ENCODE measurements at regions not wholly inside any gene's neighbourhood (a gene's known extent, or its start where the extent isn't known, plus 50 kb on each side); places are given as distances from the start of the nearest gene placed in this dataset.

DNA sequence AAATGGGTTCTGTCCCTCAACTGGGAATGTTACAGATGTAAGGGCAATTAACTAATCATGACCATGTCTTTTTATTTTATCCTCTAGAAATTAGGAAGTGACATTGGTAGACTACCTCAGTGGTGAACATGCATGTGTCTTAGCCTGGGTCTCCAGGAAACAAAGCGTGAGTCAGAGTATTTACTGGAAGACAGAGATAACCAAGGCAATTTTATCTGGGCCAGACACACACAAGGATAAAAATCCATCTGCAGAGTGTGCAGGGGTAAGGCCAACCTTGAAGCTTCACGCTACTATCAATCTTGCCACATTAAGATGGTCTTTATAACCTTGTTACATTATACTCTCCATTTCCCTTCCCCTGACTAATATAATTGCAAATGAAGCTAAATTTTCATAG lies 487.5 kb downstream of the SUCLG1 start (continued):
- TF ChIP-seq, protein P1, sequence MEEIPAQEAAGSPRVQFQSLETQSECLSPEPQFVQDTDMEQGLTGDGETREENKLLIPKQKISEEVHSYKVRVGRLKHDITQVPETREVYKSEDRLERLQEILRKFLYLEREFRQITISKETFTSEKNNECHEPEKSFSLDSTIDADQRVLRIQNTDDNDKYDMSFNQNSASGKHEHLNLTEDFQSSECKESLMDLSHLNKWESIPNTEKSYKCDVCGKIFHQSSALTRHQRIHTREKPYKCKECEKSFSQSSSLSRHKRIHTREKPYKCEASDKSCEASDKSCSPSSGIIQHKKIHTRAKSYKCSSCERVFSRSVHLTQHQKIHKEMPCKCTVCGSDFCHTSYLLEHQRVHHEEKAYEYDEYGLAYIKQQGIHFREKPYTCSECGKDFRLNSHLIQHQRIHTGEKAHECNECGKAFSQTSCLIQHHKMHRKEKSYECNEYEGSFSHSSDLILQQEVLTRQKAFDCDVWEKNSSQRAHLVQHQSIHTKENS (CRISPR knock-in tag; IDR thresholded peaks at IDR 0.05) = no peak
- TF ChIP-seq NUFIP1 (IDR thresholded peaks at IDR 0.05; ENCODE audit: partially characterized antibody) = no peak
- TF ChIP-seq ZNF197 (CRISPR knock-in tag; IDR thresholded peaks at IDR 0.05; ENCODE audit: low read depth) = no peak; the same call in 1 of the 2 replicates
- TF ChIP-seq PCBP1 (IDR thresholded peaks at IDR 0.05; ENCODE audit: low read depth, low read length, poor library complexity, severe bottlenecking) = no peak
- TF ChIP-seq, protein P2, sequence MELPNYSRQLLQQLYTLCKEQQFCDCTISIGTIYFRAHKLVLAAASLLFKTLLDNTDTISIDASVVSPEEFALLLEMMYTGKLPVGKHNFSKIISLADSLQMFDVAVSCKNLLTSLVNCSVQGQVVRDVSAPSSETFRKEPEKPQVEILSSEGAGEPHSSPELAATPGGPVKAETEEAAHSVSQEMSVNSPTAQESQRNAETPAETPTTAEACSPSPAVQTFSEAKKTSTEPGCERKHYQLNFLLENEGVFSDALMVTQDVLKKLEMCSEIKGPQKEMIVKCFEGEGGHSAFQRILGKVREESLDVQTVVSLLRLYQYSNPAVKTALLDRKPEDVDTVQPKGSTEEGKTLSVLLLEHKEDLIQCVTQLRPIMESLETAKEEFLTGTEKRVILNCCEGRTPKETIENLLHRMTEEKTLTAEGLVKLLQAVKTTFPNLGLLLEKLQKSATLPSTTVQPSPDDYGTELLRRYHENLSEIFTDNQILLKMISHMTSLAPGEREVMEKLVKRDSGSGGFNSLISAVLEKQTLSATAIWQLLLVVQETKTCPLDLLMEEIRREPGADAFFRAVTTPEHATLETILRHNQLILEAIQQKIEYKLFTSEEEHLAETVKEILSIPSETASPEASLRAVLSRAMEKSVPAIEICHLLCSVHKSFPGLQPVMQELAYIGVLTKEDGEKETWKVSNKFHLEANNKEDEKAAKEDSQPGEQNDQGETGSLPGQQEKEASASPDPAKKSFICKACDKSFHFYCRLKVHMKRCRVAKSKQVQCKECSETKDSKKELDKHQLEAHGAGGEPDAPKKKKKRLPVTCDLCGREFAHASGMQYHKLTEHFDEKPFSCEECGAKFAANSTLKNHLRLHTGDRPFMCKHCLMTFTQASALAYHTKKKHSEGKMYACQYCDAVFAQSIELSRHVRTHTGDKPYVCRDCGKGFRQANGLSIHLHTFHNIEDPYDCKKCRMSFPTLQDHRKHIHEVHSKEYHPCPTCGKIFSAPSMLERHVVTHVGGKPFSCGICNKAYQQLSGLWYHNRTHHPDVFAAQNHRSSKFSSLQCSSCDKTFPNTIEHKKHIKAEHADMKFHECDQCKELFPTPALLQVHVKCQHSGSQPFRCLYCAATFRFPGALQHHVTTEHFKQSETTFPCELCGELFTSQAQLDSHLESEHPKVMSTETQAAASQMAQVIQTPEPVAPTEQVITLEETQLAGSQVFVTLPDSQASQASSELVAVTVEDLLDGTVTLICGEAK (IDR thresholded peaks at IDR 0.05) = no peak
- TF ChIP-seq, protein P2 (CRISPR knock-in tag; IDR thresholded peaks at IDR 0.05) = no peak
- TF ChIP-seq ZBTB12 (CRISPR knock-in tag; IDR thresholded peaks at IDR 0.05) = no peak
- TF ChIP-seq GMEB1 (CRISPR knock-in tag; IDR thresholded peaks at IDR 0.05) = no peak
- no peak for TF ChIP-seq MLLT1 (IDR thresholded peaks at IDR 0.05)
- 0 out of 2 replicates have a peak, but pooled peaks have one; percentile 53 for TF ChIP-seq ZKSCAN8 (CRISPR knock-in tag; IDR thresholded peaks at IDR 0.05)
- no peak for TF ChIP-seq RAD51 (IDR thresholded peaks at IDR 0.05; ENCODE audit: borderline replicate concordance, low read depth)
- no peak for TF ChIP-seq BRCA1 (IDR thresholded peaks at IDR 0.05)
- no peak for TF ChIP-seq BRCA1 (CRISPR knock-in tag; IDR thresholded peaks at IDR 0.05)
- no peak for TF ChIP-seq RAD21 (CRISPR knock-in tag; conservative IDR thresholded peaks at IDR 0.05 in 1 of 2, IDR thresholded peaks at IDR 0.05 in 1 of 2)
